ENCODE measurements at regions not wholly inside any gene's neighbourhood (a gene's known extent, or its start where the extent isn't known, plus 50 kb on each side); places are given as distances from the start of the nearest gene placed in this dataset.
A peak's percentile ranks its signal among the peaks of the same experiment; 100 is the strongest.

- no peak for DNase-seq
Measured at GRCh38 chr2:64287202-64287740, 143.1 kb upstream of the PELI1 start.

GRCh38 chr2:64288321-64289193 is 144.3 kb upstream of the PELI1 start:
- DNase-seq, result no peak

GRCh38 chr2:64289251-64289650 is 145.0 kb upstream of the PELI1 start:
- no peak for DNase-seq

GRCh38 chr2:64289737-64290136 is 145.5 kb upstream of the PELI1 start:
- DNase-seq, result no peak

- peak; percentile 26 for DNase-seq
Measured at GRCh38 chr2:64291181-64291580, 147.0 kb upstream of the PELI1 start.

- no peak for DNase-seq
Measured at GRCh38 chr2:64295326-64296139, 151.3 kb upstream of the PELI1 start.

- no peak for DNase-seq
Measured at GRCh38 chr2:64296140-64296480, 151.9 kb upstream of the PELI1 start.

GRCh38 chr2:64296695-64297346 is 152.6 kb upstream of the PELI1 start:
- DNase-seq, result no peak

GRCh38 chr2:64298161-64298560 is 153.9 kb upstream of the PELI1 start:
- DNase-seq, result no peak

- no peak for DNase-seq
Measured at GRCh38 chr2:64300066-64300465, 153.9 kb upstream of the LGALSL start.

GRCh38 chr2:64303250-64303649 is 150.7 kb upstream of the LGALSL start:
- no peak for DNase-seq

GRCh38 chr2:64307421-64307820 is 146.5 kb upstream of the LGALSL start:
- DNase-seq, result no peak

- DNase-seq, result no peak
Measured at GRCh38 chr2:64311191-64311910, 142.6 kb upstream of the LGALSL start.

- DNase-seq, result no peak
Measured at GRCh38 chr2:64311948-64312621, 141.9 kb upstream of the LGALSL start.

GRCh38 chr2:64312622-64313397 is 141.2 kb upstream of the LGALSL start:
- no peak for DNase-seq

GRCh38 chr2:64313398-64313723 is 140.6 kb upstream of the LGALSL start:
- no peak for DNase-seq

GRCh38 chr2:64315291-64315960 is 138.5 kb upstream of the LGALSL start:
- DNase-seq, result no peak

GRCh38 chr2:64317707-64318475 is 136.1 kb upstream of the LGALSL start:
- DNase-seq, result no peak

GRCh38 chr2:64318476-64318748 is 135.6 kb upstream of the LGALSL start:
- DNase-seq, result no peak

GRCh38 chr2:64319896-64320295 is 134.1 kb upstream of the LGALSL start:
- DNase-seq, result no peak
